Smooth muscle cell (in vitro differentiated cells): ENCODE measurements at regions not wholly inside any gene's neighbourhood (a gene's known extent, or its start where the extent isn't known, plus 50 kb on each side); places are given as distances from the start of the nearest gene placed in this dataset.

Source experiments
- DNase-seq: peaks from one replicate; lab custom pipeline; 2025; ENCODE audit not compliant: unreplicated experiment; lab: John Stamatoyannopoulos, UW
- H2AFZ ChIP-seq: fragments of 200-600 bp; sonication (generic); 2 replicates; pipeline ENCODE4 v1.6.0; 2016; ENCODE audit warnings: antibody characterized with exemption, low read depth, mild to moderate bottlenecking
- H3F3A ChIP-seq: fragments of 200-600 bp; sonication (generic); 2 replicates; pipeline ENCODE4 v1.6.0; 2017; ENCODE audit warnings: antibody characterized with exemption, low read depth
- H3K27ac ChIP-seq: fragments of 200-600 bp; sonication (generic); 2 replicates; pipeline ENCODE4 v1.5.1; 2016; ENCODE audit warnings: low read depth, mild to moderate bottlenecking
- H3K27me3 ChIP-seq: fragments of 200-600 bp; sonication (generic); 2 replicates; pipeline ENCODE4 v1.6.1; 2016; ENCODE audit warnings: low read depth, mild to moderate bottlenecking
- H3K36me3 ChIP-seq: fragments of 200-600 bp; sonication (generic); 2 replicates; pipeline ENCODE4 v1.5.1; 2016; ENCODE audit warnings: low read depth
- H3K4me1 ChIP-seq: fragments of 200-600 bp; sonication (generic); 2 replicates; pipeline ENCODE4 v1.5.1; 2016; ENCODE audit warnings: low read depth
- H3K4me2 ChIP-seq: fragments of 200-600 bp; sonication (generic); 2 replicates; pipeline ENCODE4 v1.6.0; 2016; ENCODE audit warnings: mild to moderate bottlenecking
- H3K4me3 ChIP-seq: fragments of 200-600 bp; sonication (generic); 2 replicates; pipeline ENCODE4 v1.5.1; 2016; ENCODE audit warnings: mild to moderate bottlenecking
- H3K79me2 ChIP-seq: fragments of 200-600 bp; sonication (generic); 2 replicates; pipeline ENCODE4 v1.6.0; 2016; ENCODE audit warnings: low read depth, mild to moderate bottlenecking
- H3K9ac ChIP-seq: fragments of 200-600 bp; sonication (generic); 2 replicates; pipeline ENCODE4 v1.6.0; 2016; ENCODE audit warnings: low read depth
- H3K9me3 ChIP-seq: fragments of 200-600 bp; sonication (generic); replicated peaks from 2 replicates; pipeline ENCODE4 v1.5.1; 2016; ENCODE audit warnings: low read depth
- H4K20me1 ChIP-seq: fragments of 200-600 bp; sonication (generic); 2 replicates; pipeline ENCODE4 v1.6.0; 2016; ENCODE audit warnings: low read depth
- CTCF ChIP-seq: fragments of 200-600 bp; sonication (generic); IDR thresholded peaks from 2 replicates; pipeline ENCODE4 v1.5.1; 2017; ENCODE audit warnings: borderline replicate concordance, mild to moderate bottlenecking, antibody characterized with exemption; ENCODE audit not compliant: insufficient read depth, poor library complexity, severe bottlenecking
- WGBS: methylation state at CpG from one replicate; pipeline ENCODE4 v1.1.7; 2016; ENCODE audit warnings: low lambda C conversion rate; 5-methylcytosine and 5-hydroxymethylcytosine counted together

DNA sequence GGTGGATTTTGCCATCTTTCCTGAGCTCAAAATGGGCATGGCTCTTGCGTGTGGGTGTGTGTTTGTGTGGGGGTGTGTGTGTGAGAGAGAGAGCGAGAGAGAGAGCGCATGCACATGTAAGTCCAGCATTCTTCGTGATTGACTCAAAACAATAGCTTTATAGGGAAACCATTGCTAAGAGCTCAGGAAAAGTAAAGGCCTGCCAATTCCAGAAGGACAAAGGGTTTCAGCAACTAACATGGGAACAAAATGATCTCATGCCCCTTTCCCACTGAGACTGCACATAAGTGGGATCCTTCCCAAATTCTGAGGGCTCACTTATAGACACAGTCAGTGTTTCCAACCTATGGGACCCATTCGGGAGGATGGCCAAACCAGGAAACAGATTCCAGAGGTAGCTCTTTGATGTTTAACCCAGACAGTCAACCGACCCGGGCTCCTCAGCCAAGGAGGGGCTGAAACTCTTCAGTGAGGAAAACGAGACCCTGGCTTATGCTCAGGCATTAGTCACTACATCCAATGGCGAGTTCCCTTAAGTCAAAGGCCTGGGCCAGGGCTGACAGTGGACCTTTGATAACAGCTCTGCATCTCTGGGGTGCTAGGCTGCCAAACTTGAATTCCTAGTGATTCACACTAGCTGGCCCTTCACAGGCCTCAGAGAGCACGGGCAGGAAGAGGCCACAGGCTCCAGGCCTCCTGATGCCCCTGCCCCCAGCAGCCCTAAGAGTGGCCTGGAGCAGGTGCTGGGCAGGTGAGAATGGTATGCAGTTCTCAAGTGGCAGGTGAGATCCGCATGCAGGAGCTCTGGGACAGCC lies 305.0 kb upstream of the C2CD4B start:
- Histone ChIP-seq H3F3A (peaks cover 20% of the 10 kb centered on the region), H2AFZ (no peak overlapping the region), H3K79me2 (peaks cover 29% of the 10 kb centered on the region), H3K4me3 (no peak overlapping the region), H3K9me3 (no peaks in the 10 kb centered on the region), H3K27ac (peak overlapping the region; percentile 90), H3K36me3 (no peaks in the 10 kb centered on the region), H3K4me1 (peaks cover 15% of the 10 kb centered on the region), H4K20me1 (no peaks in the 10 kb centered on the region), H3K4me2 (peak overlapping the region; percentile 56), H3K9ac (peak overlapping the region; percentile 61), H3K27me3 (no peaks in the 10 kb centered on the region)
- 25% methylated on average over 11 of the region's 11 CpGs for WGBS
- no peak for TF ChIP-seq CTCF
- no peak for DNase-seq

- Histone ChIP-seq H3K36me3 (no peaks in the 10 kb centered on the region), H4K20me1 (no peaks in the 10 kb centered on the region), H3F3A (peaks cover 6% of the 10 kb centered on the region), H3K4me2 (peak overlapping the region; percentile 21), H2AFZ (no peak overlapping the region), H3K9me3 (no peaks in the 10 kb centered on the region), H3K4me3 (no peak overlapping the region), H3K27me3 (no peaks in the 10 kb centered on the region), H3K79me2 (peaks cover 21% of the 10 kb centered on the region), H3K27ac (no peak overlapping the region), H3K9ac (no peak overlapping the region), H3K4me1 (peaks cover 15% of the 10 kb centered on the region)
- WGBS = 52% methylated on average over 6 of the region's 6 CpGs
- DNase-seq = no peak
- TF ChIP-seq CTCF = no peak
Observed at GRCh38 chr15:62472616-62473299, 307.7 kb upstream of the C2CD4B start.

GRCh38 chr15:62474021-62474770 lies 309.1 kb upstream of the C2CD4B start:
- Histone ChIP-seq H3F3A (peaks cover 6% of the 10 kb centered on the region), H3K27me3 (no peaks in the 10 kb centered on the region), H3K4me3 (no peak overlapping the region), H3K4me1 (peaks cover 12% of the 10 kb centered on the region), H3K9ac (no peak overlapping the region), H3K36me3 (no peaks in the 10 kb centered on the region), H3K79me2 (peaks cover 15% of the 10 kb centered on the region), H2AFZ (no peak overlapping the region), H3K27ac (no peak overlapping the region), H3K4me2 (no peak overlapping the region), H4K20me1 (no peaks in the 10 kb centered on the region), H3K9me3 (no peaks in the 10 kb centered on the region)
- DNase-seq = no peak
- 77% methylated on average over 9 of the region's 9 CpGs for WGBS
- no peak for TF ChIP-seq CTCF
